OCI-LY3 (cell line): ENCODE measurements at regions not wholly inside any gene's neighbourhood (a gene's known extent, or its start where the extent isn't known, plus 50 kb on each side); places are given as distances from the start of the nearest gene placed in this dataset.
A peak's percentile ranks its signal among the peaks of the same experiment; 100 is the strongest.

Experiments used
- H2AFZ ChIP-seq: fragments of 200-600, 300-600 bp; shearing (Covaris generic); 2 replicates; pipeline ENCODE4 v1.6.0; 2014; ENCODE audit warnings: antibody characterized with exemption, low read depth, low read length
- H3K27ac ChIP-seq: fragments of 200-600, 300-600 bp; sonication (generic); 2 replicates; pipeline ENCODE4 v1.5.1; 2014; ENCODE audit warnings: mild to moderate bottlenecking, low read length, moderate library complexity, mixed read lengths
- H3K27me3 ChIP-seq: fragments of 200-600, 300-600 bp; sonication (generic); 2 replicates; pipeline ENCODE4 v1.6.1; 2014; ENCODE audit warnings: low read depth, low read length, mixed read lengths
- H3K36me3 ChIP-seq: fragments of 200-600, 300-600 bp; sonication (generic); replicated peaks from 2 replicates; pipeline ENCODE3; 2014; ENCODE audit warnings: low read depth, low read length, mixed read lengths
- H3K4me1 ChIP-seq: fragments of 300-600, 200-600 bp; sonication (generic); 2 replicates; pipeline ENCODE4 v1.6.1; 2014; ENCODE audit warnings: low read length, mixed read lengths
- H3K4me2 ChIP-seq: fragments of 200-600, 300-600 bp; sonication (generic); 2 replicates; pipeline ENCODE4 v1.6.1; 2014; ENCODE audit warnings: low read length, mixed read lengths
- H3K4me3 ChIP-seq: fragments of 300-600, 200-600 bp; sonication (generic); 2 replicates; pipeline ENCODE4 v1.5.1; 2014; ENCODE audit warnings: antibody characterized with exemption, mild to moderate bottlenecking, low read length, moderate library complexity
- H3K79me2 ChIP-seq: fragments of 300-600, 200-600 bp; shearing (Covaris generic); 2 replicates; pipeline ENCODE4 v1.6.1; 2014; ENCODE audit warnings: mild to moderate bottlenecking, low read length, mixed read lengths
- H3K9ac ChIP-seq: fragments of 300-600, 200-600 bp; shearing (Covaris generic); 2 replicates; pipeline ENCODE4 v1.6.0; 2014; ENCODE audit warnings: mild to moderate bottlenecking, low read length, moderate library complexity
- H3K9me3 ChIP-seq: fragments of 200-600, 300-600 bp; shearing (Covaris generic); 2 replicates; pipeline ENCODE4 v1.6.1; 2014; ENCODE audit warnings: low read length, mixed read lengths; ENCODE audit not compliant: insufficient read depth
- H4K20me1 ChIP-seq: fragments of 200-600, 300-600 bp; sonication (generic); 2 replicates; pipeline ENCODE4 v1.6.1; 2016; ENCODE audit warnings: low read length, mixed read lengths; ENCODE audit not compliant: insufficient read depth
- EZH2phosphoT487 ChIP-seq: fragments of 200-600 bp; shearing (Covaris generic); IDR thresholded peaks from 2 replicates; pipeline ENCODE4 v1.6.1; 2018; ENCODE audit warnings: antibody characterized with exemption, mixed run types, low read depth
- TF ChIP-seq, protein P1 (sequence below): fragments of 200-600, 300-600 bp; sonication (generic); IDR thresholded peaks from 2 replicates; pipeline ENCODE4 v1.5.1; 2014; ENCODE audit warnings: antibody characterized with exemption, low read length, low read depth

DNA sequence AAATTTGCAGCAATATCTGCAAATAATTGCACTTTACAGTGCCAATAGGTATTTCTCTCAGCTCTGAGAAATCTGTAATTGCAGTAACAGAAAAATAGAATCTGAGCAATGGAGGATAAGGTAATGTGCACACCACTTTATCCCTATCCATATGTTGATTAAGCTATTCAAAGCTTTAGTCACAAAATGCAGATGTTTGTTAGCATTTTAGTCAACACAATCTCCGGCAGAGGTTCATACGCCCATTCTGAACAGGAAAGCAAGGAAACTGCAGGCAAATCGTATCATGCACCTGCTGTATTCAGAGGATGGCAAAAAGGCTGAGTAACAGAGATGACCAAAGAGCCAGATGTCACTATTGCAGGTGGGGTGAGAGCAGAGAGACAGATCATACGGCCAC lies 566.2 kb upstream of the CDH2 start:
- Histone ChIP-seq H3K36me3 (no peaks in the 10 kb centered on the region), H3K9me3 (no peaks in the 10 kb centered on the region), H3K4me3 (no peak overlapping the region), H3K79me2 (no peaks in the 10 kb centered on the region), H3K9ac (no peak overlapping the region), H2AFZ (no peak overlapping the region), H3K27ac (no peak overlapping the region), H4K20me1 (no peaks in the 10 kb centered on the region), H3K4me1 (peaks cover 3% of the 10 kb centered on the region; the same call in 1 of the 2 replicates), H3K27me3 (no peaks in the 10 kb centered on the region), H3K4me2 (no peak overlapping the region)
- TF ChIP-seq EZH2phosphoT487: no peak
- TF ChIP-seq, protein P1, sequence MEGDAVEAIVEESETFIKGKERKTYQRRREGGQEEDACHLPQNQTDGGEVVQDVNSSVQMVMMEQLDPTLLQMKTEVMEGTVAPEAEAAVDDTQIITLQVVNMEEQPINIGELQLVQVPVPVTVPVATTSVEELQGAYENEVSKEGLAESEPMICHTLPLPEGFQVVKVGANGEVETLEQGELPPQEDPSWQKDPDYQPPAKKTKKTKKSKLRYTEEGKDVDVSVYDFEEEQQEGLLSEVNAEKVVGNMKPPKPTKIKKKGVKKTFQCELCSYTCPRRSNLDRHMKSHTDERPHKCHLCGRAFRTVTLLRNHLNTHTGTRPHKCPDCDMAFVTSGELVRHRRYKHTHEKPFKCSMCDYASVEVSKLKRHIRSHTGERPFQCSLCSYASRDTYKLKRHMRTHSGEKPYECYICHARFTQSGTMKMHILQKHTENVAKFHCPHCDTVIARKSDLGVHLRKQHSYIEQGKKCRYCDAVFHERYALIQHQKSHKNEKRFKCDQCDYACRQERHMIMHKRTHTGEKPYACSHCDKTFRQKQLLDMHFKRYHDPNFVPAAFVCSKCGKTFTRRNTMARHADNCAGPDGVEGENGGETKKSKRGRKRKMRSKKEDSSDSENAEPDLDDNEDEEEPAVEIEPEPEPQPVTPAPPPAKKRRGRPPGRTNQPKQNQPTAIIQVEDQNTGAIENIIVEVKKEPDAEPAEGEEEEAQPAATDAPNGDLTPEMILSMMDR: no peak

DNA sequence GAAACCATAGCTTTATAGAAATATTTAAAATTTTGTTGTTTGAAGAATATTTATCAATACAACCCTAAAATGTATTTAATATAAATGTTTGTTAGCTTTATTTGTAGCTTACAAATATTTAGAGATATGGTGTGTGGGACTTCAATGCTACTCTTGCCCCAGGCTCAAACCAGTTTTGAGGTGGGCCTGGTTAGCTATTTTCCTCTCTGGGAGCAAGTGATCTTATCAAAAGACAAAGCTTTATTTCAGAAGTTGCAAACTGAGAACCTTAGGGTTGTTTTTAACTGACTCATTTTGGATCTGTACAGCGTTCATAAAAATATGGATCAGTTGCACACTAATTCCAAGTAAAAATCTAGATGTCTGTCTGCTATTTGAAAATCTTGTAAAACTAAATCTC lies 563.6 kb upstream of the CDH2 start:
- no peaks in the 10 kb centered on the region for H3K27me3 ChIP-seq
- H3K27ac ChIP-seq: no peak overlapping the region
- H4K20me1 ChIP-seq: no peaks in the 10 kb centered on the region
- peaks cover 19% of the 10 kb centered on the region for H3K4me1 ChIP-seq
- H3K4me2 ChIP-seq: no peak overlapping the region
- no peak overlapping the region for H3K4me3 ChIP-seq
- no peak overlapping the region for H2AFZ ChIP-seq
- H3K36me3 ChIP-seq: peaks cover 14% of the 10 kb centered on the region
- H3K9me3 ChIP-seq: no peaks in the 10 kb centered on the region
- no peak overlapping the region for H3K9ac ChIP-seq
- no peaks in the 10 kb centered on the region for H3K79me2 ChIP-seq
- TF ChIP-seq, protein P1: no peak
- TF ChIP-seq EZH2phosphoT487: no peak

DNA sequence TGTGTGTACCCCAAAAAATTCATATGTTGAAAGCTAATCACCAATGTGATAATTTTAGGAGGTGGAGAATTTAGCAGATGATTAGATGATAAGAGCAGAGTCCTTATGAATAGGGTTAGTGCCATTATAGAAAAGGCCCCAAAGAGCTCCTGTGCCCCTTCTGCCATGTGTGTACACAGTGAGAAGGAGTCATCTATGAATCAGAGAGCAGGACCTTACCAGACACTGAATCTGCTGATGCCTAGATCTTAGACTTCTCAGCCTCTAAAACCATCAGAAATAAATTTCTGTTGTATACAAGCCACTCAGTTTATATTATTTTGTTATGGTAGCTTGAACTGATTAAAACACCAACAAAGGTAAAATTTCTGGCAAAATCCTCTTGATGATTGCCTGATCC lies 560.0 kb upstream of the CDH2 start:
- no peak for TF ChIP-seq EZH2phosphoT487
- TF ChIP-seq, protein P1: no peak
- Histone ChIP-seq H3K79me2 (no peaks in the 10 kb centered on the region), H3K27me3 (no peaks in the 10 kb centered on the region), H2AFZ (no peak overlapping the region), H3K9ac (no peak overlapping the region), H3K9me3 (no peaks in the 10 kb centered on the region), H3K36me3 (peaks cover 16% of the 10 kb centered on the region), H3K4me3 (no peak overlapping the region), H3K4me1 (peaks cover 19% of the 10 kb centered on the region), H3K4me2 (peak overlapping the region; percentile 12), H4K20me1 (no peaks in the 10 kb centered on the region), H3K27ac (peak overlapping the region; percentile 54)

DNA sequence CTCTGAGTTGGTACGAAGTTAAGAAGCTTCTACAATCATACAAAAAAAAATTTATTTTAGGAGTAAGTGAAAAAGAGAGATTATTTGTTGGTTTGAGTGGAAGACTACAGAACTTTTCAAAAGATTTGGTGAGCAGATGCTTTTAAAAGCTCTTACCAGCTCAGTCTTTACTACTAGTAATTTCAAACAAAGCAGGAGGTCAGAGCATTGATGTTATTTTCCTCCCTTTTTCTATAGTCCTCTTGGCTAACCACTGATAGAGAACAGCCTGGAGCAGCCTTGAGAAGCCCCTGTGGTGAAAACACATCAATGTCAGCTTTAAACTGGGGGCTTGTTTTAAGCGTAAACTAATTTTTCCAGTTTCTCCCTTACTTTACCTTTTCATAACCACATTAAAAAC lies 559.3 kb upstream of the CDH2 start:
- Histone ChIP-seq H3K4me1 (peaks cover 19% of the 10 kb centered on the region), H2AFZ (no peak overlapping the region), H3K9ac (no peak overlapping the region), H4K20me1 (no peaks in the 10 kb centered on the region), H3K9me3 (no peaks in the 10 kb centered on the region), H3K27ac (peak overlapping the region; percentile 9; the same call in 1 of the 2 replicates), H3K36me3 (peaks cover 16% of the 10 kb centered on the region), H3K4me2 (peak overlapping the region; percentile 12), H3K4me3 (no peak overlapping the region), H3K79me2 (no peaks in the 10 kb centered on the region), H3K27me3 (no peaks in the 10 kb centered on the region)
- no peak for TF ChIP-seq EZH2phosphoT487
- TF ChIP-seq, protein P1: no peak
